WTC11 (cell line): ENCODE measurements at regions not wholly inside any gene's neighbourhood (a gene's known extent, or its start where the extent isn't known, plus 50 kb on each side); places are given as distances from the start of the nearest gene placed in this dataset.
A peak's percentile ranks its signal among the peaks of the same experiment; 100 is the strongest.

Source experiments
- ATAC-seq: fragments of 200-7000 bp; cut with Tn5 transposase; 2 replicates; pipeline ENCODE4 v1.10.0; 2021; ENCODE audit warnings: mild to moderate bottlenecking, moderate library complexity
- CTCF ChIA-PET: fragments of 300-600 bp; sonication (Branson Sonifier 250); formaldehyde crosslinking; loops from one replicate; lab custom pipeline; 2021; ENCODE audit warnings: antibody characterized with exemption; lab: Charles Lee
- POLR2A ChIA-PET: fragments of 350-600 bp; sonication (Branson Sonifier 250); formaldehyde crosslinking; loops from one replicate; lab custom pipeline; 2021; ENCODE audit warnings: antibody characterized with exemption; lab: Charles Lee
- DNase-seq: peaks from one replicate; pipeline ENCODE4 v3.0.0; 2021; ENCODE audit warnings: low spot score
- H3K27ac Mint-ChIP-seq: 2 replicates; pipeline ENCODE4 v1.8.0; 2021; ENCODE audit warnings: mixed read lengths
- H3K27me3 Mint-ChIP-seq: 2 replicates; pipeline ENCODE4 v1.8.0; 2021; ENCODE audit warnings: low read depth, mild to moderate bottlenecking, moderate library complexity, mixed read lengths
- H3K36me3 Mint-ChIP-seq: 2 replicates; pipeline ENCODE4 v1.8.0; 2021; ENCODE audit warnings: mixed read lengths
- H3K4me1 Mint-ChIP-seq: 2 replicates; pipeline ENCODE4 v1.8.0; 2022; ENCODE audit warnings: mixed read lengths
- H3K4me3 Mint-ChIP-seq: 2 replicates; pipeline ENCODE4 v1.8.0; 2021; ENCODE audit warnings: mild to moderate bottlenecking, moderate library complexity, mixed read lengths
- H3K9me3 Mint-ChIP-seq: 2 replicates; pipeline ENCODE4 v1.8.0; 2021; ENCODE audit warnings: mixed read lengths
- CREB1 ChIP-seq: sonication (generic); formaldehyde crosslinking; IDR thresholded peaks from 2 replicates; pipeline ENCODE4 v1.8.0; 2023; ENCODE audit warnings: mild to moderate bottlenecking, missing genetic modification reagents
- HMGA2 ChIP-seq: fragments of 250-450 bp; sonication (Bioruptor Pico); IDR thresholded peaks from 2 replicates; pipeline ENCODE4 v1.4.0; 2021; ENCODE audit warnings: mild to moderate bottlenecking, moderate library complexity
- SMAD3 ChIP-seq: sonication (generic); formaldehyde crosslinking; IDR thresholded peaks from 2 replicates; pipeline ENCODE4 v1.8.0; 2022; ENCODE audit warnings: missing genetic modification reagents, mild to moderate bottlenecking, borderline replicate concordance
- SMAD4 ChIP-seq: sonication (generic); formaldehyde crosslinking; IDR thresholded peaks from 2 replicates; pipeline ENCODE4 v1.8.0; 2022; ENCODE audit warnings: mild to moderate bottlenecking, missing genetic modification reagents
- ZNF138 ChIP-seq: sonication (generic); formaldehyde crosslinking; conservative IDR thresholded peaks from 2 replicates; pipeline ENCODE4 v1.8.1; 2022; ENCODE audit warnings: mild to moderate bottlenecking, moderate library complexity, missing genetic modification reagents
- ZNF396 ChIP-seq: fragments of 250-450 bp; sonication (Bioruptor Pico); IDR thresholded peaks from 2 replicates; pipeline ENCODE4 v1.8.0; 2021; ENCODE audit warnings: mild to moderate bottlenecking, moderate library complexity, borderline replicate concordance
- TF ChIP-seq, protein P1 (sequence below): fragments of 200-600 bp; IDR thresholded peaks from 2 replicates; pipeline ENCODE4 v1.8.0; 2022; ENCODE audit warnings: antibody characterized with exemption
- TF ChIP-seq, protein P2 (sequence below): fragments of 250-450 bp; sonication (Bioruptor Pico); IDR thresholded peaks from 2 replicates; pipeline ENCODE4 v1.9.0; 2021; ENCODE audit warnings: mild to moderate bottlenecking, borderline replicate concordance
- TF ChIP-seq, protein P3 (sequence below): sonication (generic); formaldehyde crosslinking; IDR thresholded peaks from 2 replicates; pipeline ENCODE4 v1.8.1; 2022; ENCODE audit warnings: mild to moderate bottlenecking, missing genetic modification reagents, moderate library complexity, borderline replicate concordance
- TF ChIP-seq, protein P4 (sequence below): sonication (generic); formaldehyde crosslinking; IDR thresholded peaks from 2 replicates; pipeline ENCODE4 v1.8.0; 2023; ENCODE audit warnings: mild to moderate bottlenecking, missing genetic modification reagents
- TF ChIP-seq, protein P5 (sequence below): sonication (generic); formaldehyde crosslinking; conservative IDR thresholded peaks from 2 replicates; pipeline ENCODE4 v1.8.1; 2023; ENCODE audit warnings: mild to moderate bottlenecking, low read depth, missing genetic modification reagents, moderate library complexity

DNA sequence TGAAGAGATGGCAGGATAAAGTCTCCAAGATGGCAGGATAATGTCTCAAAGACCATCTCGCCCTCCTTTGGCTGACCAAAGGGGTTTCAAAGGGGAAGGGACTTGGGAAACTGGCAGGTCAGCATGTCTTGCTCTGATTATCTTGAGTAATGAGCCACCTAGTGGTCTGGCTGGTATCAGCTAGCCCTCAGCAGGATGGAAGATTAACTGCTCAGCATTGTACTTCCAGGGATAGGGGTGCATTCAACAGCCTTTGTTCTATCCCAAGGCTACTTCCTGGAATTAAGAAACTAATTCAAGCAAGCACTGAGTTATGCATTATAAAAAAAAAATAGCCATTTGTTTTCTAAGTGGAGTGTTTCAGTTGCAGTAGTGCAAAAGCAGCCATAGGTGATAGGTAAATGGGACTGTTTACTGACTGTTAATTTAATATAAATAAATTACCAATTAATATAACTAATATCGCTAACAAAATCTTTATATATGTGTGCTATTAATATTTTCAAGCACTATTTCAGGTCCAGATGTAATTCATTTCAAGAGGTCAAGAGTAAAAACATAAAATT lies 555.5 kb downstream of the CDH9 start:
- peak; percentile 93 for ATAC-seq
- H3K4me1 Mint-ChIP-seq: peaks cover 9% of the 10 kb centered on the region
- H3K9me3 Mint-ChIP-seq: peaks cover 17% of the 10 kb centered on the region
- no peak overlapping the region for H3K4me3 Mint-ChIP-seq
- no peak overlapping the region for H3K27ac Mint-ChIP-seq
- H3K36me3 Mint-ChIP-seq: peaks cover 13% of the 10 kb centered on the region; the same call in 1 of the 2 replicates
- no peak for TF ChIP-seq HMGA2
- no peak for TF ChIP-seq ZNF138 (CRISPR knock-in tag)
- no peak for TF ChIP-seq SMAD4 (CRISPR knock-in tag)
- TF ChIP-seq, protein P1, sequence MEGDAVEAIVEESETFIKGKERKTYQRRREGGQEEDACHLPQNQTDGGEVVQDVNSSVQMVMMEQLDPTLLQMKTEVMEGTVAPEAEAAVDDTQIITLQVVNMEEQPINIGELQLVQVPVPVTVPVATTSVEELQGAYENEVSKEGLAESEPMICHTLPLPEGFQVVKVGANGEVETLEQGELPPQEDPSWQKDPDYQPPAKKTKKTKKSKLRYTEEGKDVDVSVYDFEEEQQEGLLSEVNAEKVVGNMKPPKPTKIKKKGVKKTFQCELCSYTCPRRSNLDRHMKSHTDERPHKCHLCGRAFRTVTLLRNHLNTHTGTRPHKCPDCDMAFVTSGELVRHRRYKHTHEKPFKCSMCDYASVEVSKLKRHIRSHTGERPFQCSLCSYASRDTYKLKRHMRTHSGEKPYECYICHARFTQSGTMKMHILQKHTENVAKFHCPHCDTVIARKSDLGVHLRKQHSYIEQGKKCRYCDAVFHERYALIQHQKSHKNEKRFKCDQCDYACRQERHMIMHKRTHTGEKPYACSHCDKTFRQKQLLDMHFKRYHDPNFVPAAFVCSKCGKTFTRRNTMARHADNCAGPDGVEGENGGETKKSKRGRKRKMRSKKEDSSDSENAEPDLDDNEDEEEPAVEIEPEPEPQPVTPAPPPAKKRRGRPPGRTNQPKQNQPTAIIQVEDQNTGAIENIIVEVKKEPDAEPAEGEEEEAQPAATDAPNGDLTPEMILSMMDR: peak; percentile 48
- TF ChIP-seq, protein P2, sequence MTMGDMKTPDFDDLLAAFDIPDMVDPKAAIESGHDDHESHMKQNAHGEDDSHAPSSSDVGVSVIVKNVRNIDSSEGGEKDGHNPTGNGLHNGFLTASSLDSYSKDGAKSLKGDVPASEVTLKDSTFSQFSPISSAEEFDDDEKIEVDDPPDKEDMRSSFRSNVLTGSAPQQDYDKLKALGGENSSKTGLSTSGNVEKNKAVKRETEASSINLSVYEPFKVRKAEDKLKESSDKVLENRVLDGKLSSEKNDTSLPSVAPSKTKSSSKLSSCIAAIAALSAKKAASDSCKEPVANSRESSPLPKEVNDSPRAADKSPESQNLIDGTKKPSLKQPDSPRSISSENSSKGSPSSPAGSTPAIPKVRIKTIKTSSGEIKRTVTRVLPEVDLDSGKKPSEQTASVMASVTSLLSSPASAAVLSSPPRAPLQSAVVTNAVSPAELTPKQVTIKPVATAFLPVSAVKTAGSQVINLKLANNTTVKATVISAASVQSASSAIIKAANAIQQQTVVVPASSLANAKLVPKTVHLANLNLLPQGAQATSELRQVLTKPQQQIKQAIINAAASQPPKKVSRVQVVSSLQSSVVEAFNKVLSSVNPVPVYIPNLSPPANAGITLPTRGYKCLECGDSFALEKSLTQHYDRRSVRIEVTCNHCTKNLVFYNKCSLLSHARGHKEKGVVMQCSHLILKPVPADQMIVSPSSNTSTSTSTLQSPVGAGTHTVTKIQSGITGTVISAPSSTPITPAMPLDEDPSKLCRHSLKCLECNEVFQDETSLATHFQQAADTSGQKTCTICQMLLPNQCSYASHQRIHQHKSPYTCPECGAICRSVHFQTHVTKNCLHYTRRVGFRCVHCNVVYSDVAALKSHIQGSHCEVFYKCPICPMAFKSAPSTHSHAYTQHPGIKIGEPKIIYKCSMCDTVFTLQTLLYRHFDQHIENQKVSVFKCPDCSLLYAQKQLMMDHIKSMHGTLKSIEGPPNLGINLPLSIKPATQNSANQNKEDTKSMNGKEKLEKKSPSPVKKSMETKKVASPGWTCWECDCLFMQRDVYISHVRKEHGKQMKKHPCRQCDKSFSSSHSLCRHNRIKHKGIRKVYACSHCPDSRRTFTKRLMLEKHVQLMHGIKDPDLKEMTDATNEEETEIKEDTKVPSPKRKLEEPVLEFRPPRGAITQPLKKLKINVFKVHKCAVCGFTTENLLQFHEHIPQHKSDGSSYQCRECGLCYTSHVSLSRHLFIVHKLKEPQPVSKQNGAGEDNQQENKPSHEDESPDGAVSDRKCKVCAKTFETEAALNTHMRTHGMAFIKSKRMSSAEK (CRISPR knock-in tag): no peak
- TF ChIP-seq ZNF396 (CRISPR knock-in tag): peak; percentile 58; the same call in 1 of the 2 replicates
- no peak for TF ChIP-seq SMAD3 (CRISPR knock-in tag)
- TF ChIP-seq, protein P3, sequence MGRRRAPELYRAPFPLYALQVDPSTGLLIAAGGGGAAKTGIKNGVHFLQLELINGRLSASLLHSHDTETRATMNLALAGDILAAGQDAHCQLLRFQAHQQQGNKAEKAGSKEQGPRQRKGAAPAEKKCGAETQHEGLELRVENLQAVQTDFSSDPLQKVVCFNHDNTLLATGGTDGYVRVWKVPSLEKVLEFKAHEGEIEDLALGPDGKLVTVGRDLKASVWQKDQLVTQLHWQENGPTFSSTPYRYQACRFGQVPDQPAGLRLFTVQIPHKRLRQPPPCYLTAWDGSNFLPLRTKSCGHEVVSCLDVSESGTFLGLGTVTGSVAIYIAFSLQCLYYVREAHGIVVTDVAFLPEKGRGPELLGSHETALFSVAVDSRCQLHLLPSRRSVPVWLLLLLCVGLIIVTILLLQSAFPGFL (CRISPR knock-in tag): no peak
- TF ChIP-seq CREB1 (CRISPR knock-in tag): no peak
- TF ChIP-seq, protein P4, sequence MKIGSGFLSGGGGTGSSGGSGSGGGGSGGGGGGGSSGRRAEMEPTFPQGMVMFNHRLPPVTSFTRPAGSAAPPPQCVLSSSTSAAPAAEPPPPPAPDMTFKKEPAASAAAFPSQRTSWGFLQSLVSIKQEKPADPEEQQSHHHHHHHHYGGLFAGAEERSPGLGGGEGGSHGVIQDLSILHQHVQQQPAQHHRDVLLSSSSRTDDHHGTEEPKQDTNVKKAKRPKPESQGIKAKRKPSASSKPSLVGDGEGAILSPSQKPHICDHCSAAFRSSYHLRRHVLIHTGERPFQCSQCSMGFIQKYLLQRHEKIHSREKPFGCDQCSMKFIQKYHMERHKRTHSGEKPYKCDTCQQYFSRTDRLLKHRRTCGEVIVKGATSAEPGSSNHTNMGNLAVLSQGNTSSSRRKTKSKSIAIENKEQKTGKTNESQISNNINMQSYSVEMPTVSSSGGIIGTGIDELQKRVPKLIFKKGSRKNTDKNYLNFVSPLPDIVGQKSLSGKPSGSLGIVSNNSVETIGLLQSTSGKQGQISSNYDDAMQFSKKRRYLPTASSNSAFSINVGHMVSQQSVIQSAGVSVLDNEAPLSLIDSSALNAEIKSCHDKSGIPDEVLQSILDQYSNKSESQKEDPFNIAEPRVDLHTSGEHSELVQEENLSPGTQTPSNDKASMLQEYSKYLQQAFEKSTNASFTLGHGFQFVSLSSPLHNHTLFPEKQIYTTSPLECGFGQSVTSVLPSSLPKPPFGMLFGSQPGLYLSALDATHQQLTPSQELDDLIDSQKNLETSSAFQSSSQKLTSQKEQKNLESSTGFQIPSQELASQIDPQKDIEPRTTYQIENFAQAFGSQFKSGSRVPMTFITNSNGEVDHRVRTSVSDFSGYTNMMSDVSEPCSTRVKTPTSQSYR (CRISPR knock-in tag): no peak
- TF ChIP-seq, protein P5, sequence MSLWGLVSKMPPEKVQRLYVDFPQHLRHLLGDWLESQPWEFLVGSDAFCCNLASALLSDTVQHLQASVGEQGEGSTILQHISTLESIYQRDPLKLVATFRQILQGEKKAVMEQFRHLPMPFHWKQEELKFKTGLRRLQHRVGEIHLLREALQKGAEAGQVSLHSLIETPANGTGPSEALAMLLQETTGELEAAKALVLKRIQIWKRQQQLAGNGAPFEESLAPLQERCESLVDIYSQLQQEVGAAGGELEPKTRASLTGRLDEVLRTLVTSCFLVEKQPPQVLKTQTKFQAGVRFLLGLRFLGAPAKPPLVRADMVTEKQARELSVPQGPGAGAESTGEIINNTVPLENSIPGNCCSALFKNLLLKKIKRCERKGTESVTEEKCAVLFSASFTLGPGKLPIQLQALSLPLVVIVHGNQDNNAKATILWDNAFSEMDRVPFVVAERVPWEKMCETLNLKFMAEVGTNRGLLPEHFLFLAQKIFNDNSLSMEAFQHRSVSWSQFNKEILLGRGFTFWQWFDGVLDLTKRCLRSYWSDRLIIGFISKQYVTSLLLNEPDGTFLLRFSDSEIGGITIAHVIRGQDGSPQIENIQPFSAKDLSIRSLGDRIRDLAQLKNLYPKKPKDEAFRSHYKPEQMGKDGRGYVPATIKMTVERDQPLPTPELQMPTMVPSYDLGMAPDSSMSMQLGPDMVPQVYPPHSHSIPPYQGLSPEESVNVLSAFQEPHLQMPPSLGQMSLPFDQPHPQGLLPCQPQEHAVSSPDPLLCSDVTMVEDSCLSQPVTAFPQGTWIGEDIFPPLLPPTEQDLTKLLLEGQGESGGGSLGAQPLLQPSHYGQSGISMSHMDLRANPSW (CRISPR knock-in tag): no peak
- TF ChIP-seq, all 79 proteins: peak for 2
- ChIA-PET CTCF (no interaction called here), POLR2A (no interaction called here)
- no peaks in the 10 kb centered on the region for H3K27me3 Mint-ChIP-seq
- DNase-seq: peak; percentile 63
